T-helper 9 cell (primary cell): ENCODE measurements at regions not wholly inside any gene's neighbourhood (a gene's known extent, or its start where the extent isn't known, plus 50 kb on each side); places are given as distances from the start of the nearest gene placed in this dataset.

Experiments
- DNase-seq: peaks from one replicate; pipeline ENCODE4 v3.0.0-alpha.2; 2020

- no peak for DNase-seq
Observed at GRCh38 chr7:136665878-136666509, 202.5 kb upstream of the CHRM2 start.

GRCh38 chr7:136664537-136664936, 203.9 kb upstream of the CHRM2 start:
- DNase-seq: no peak

GRCh38 chr7:136657482-136657921, 210.9 kb upstream of the CHRM2 start:
- DNase-seq: no peak

GRCh38 chr7:136656516-136656915, 211.9 kb upstream of the CHRM2 start:
- no peak for DNase-seq

- no peak for DNase-seq
Observed at GRCh38 chr7:136655414-136655813, 213.0 kb upstream of the CHRM2 start.

- no peak for DNase-seq
Observed at GRCh38 chr7:136654406-136654805, 214.0 kb upstream of the CHRM2 start.

- no peak for DNase-seq
Observed at GRCh38 chr7:136652635-136653370, 215.6 kb upstream of the CHRM2 start.

GRCh38 chr7:136640977-136641376, 227.5 kb upstream of the CHRM2 start:
- no peak for DNase-seq

GRCh38 chr7:136637813-136638212, 230.6 kb upstream of the CHRM2 start:
- no peak for DNase-seq

GRCh38 chr7:136635751-136636150, 232.7 kb upstream of the CHRM2 start:
- DNase-seq: no peak

GRCh38 chr7:136618818-136619217, 249.6 kb upstream of the CHRM2 start:
- no peak for DNase-seq

GRCh38 chr7:136617176-136617575, 251.3 kb upstream of the CHRM2 start:
- DNase-seq: no peak

- DNase-seq: no peak
Observed at GRCh38 chr7:136605532-136606329, 262.7 kb upstream of the CHRM2 start.

GRCh38 chr7:136601772-136602171, 266.7 kb upstream of the CHRM2 start:
- no peak for DNase-seq

- DNase-seq: no peak
Observed at GRCh38 chr7:136600475-136600874, 268.0 kb upstream of the CHRM2 start.

- DNase-seq: no peak
Observed at GRCh38 chr7:136594739-136595144, 273.7 kb upstream of the CHRM2 start.

GRCh38 chr7:136588216-136588615, 280.2 kb upstream of the CHRM2 start:
- no peak for DNase-seq

GRCh38 chr7:136585954-136586670, 282.3 kb upstream of the CHRM2 start:
- no peak for DNase-seq

- no peak for DNase-seq
Observed at GRCh38 chr7:136566491-136566890, 302.0 kb upstream of the CHRM2 start.

- no peak for DNase-seq
Observed at GRCh38 chr7:136555933-136556332, 312.5 kb upstream of the CHRM2 start.

GRCh38 chr7:136551618-136552017, 316.8 kb upstream of the CHRM2 start:
- no peak for DNase-seq

- no peak for DNase-seq
Observed at GRCh38 chr7:136549756-136550155, 318.7 kb upstream of the CHRM2 start.

GRCh38 chr7:136533732-136534131, 334.7 kb upstream of the CHRM2 start:
- DNase-seq: no peak
